ENCODE measurements at regions not wholly inside any gene's neighbourhood (a gene's known extent, or its start where the extent isn't known, plus 50 kb on each side); places are given as distances from the start of the nearest gene placed in this dataset.

DNA sequence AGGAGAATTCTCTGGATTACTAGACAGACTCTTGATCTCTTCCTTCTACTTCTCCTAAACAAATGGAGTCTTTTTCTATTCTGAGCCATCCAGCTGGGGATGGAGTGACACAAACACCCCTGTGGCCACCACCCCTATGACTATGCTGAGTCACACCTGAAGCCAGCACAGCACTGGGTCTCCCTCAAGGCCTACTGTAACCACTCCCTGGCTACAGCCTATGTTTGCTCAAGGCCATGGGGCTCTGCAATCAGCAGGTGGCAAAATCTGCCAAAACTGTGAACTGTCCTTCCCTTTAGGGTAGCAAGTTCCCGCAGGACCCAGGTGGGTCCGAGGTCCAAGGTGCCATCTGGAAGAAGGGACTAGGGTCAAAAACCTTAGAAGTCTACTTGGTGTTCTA, 132.3 kb downstream of the TINAG start:
- DNase-seq: no peak

DNA sequence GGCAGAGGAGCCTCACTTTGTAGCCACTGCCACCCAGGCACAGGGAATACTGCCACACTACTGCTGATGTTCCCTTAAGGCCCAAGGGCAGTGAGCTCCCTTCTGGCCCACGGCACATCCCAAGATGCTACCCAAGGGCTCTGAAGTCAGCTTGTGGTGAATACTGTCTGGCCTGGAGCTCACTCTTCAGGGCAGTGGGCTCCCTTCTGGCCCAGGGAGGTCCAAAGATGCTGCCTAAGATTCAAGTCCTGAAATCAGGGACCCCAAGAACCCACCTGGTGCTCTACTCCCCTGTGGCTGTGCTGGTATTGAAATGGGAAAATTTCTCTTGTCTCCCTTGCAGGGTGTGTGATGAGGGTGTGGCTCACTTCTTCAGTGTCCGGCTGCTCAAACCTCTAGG, 132.8 kb downstream of the TINAG start:
- no peak for DNase-seq

DNA sequence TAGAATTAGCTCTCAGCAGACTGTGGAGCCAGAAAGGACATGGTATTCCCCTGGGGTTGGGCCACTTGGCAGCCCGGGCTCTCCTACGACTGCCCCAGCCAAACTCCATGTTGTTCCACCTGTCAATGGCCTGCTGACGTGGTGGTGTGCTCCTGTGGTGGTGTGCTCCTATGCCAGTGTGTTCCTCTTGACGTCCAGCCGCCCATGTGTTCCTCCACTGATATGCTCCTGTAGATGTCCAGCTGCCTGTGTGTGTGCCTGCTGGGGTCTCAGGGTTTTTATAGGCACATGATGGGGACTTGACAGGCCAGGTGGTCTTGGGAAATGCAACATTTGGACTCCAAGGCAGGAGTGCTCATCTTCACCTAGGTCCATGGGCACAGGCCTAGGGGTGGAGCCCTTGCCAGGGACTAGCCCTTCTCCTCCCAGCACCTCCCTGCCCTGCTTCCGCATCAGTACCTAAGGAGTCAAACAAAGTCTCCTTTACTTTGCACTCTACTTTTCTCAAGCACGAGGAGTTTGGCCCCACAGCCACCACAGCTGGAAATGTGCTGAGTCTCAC, 133.5 kb downstream of the TINAG start:
- no peak for DNase-seq

DNA sequence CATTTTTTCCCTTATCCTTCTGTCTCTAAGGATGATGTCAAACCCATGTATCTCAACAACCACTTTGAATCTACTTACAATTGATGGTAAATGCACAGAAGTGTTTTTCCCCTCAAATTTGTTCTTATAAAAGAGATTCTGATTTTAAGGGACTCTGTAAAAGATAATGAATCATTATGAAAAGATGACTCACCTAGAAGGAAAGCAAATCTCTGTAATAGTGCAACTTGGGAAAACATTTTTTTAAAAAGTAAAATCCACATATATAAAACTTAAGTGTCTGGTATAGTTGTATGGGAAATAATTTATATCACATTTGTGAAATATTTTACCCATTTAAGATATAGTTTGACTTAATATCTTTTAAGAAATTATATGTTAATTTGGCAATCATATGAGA, 137.0 kb downstream of the TINAG start:
- DNase-seq: no peak

DNA sequence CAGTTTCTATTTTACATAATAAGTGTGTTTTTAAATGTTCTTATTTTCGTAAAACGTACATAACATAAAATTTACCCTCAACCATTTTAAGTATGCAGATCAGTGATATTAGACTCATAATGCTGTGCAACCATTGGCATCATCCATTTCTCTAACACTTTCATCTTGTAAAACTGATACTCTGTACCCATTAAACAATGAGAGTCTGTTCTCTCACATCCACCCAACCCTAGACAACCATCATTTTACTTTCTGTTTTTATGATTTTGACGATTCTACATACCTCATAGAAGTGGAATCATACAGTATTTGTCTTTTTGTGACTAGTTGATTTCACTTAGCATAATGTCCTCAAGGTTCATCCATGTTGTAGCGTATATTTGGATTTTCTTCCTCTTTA, 140.4 kb downstream of the TINAG start:
- no peak for DNase-seq

DNA sequence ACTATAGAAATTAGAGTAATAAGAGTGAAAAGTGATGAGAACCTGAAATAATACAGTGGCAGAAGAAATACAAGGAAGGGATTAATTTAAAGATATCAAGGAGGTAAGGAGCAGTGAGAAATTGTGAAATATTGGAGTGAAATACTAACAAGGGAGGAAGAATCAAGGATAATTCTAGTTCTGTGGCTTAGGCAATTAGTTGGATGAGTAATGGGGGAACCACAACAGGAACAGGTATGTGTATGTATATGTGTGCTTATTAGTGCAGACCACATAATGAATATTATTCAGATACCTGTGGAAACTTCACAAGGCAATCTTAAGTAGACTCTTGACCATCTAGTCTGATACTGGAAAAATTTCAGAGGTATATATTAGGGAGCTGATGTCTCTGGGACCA, 143.3 kb downstream of the TINAG start:
- no peak for DNase-seq

DNA sequence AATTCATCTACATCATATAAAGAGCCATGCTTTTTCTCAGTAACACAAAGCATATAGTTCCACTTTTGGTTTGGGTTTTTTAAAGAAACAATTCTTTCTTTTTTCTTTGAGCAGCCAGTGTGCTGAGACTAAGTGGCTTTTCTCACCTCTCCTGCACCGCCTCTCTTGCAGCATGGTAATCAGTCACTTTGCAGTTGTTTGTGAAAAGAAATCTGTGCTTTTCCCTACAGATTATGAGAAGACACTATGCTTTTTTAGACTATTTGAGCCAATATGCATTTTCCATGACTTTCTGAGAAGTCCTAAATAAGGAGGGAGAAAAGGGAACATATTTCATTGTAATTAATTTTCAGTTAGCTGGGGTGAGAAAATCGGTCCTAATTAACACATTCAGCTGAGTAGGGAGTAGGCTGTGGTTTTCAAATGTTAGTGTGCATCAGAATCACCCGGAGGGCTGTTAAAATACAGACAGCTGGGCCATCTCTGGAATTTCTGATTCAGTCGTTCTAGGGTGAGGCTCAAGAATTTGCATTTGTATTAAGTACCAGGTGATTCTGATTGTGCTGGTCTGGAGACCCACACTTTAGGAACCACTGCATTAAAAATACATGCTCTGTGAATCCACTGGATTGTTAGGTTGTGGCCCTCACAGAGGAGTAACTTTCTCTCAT, 155.2 kb downstream of the TINAG start:
- no peak for DNase-seq

DNA sequence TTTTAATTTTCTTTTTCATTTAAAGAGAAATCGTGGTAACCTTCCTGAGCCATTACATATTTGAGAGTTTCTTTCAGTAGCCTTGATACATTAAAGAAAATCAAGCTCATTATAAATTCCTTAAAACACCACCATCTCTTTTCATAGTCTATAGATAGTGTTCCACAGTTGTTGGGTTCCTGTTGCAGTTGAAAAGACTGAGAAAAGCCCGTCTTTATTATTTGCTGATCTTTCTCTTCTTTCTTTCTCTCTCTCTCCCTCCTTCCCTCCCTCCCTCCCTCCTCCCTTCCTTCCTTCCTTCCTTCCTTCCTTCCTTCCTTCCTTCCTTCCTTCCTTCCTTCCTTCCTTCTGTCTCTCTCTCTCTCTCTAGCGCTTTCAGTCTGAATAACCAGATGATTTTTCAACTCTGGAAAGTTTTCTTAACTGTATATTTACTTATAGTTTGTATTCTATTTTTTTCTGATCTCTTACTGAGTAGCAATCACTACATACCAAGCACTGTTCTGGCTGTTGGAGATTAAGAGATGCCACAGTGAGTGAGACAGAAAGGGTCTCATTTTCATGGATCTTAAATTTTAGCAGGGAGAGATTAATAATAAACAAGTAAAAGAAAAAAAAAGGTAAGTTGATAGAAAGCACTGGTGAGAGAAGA, 157.5 kb downstream of the TINAG start:
- no peak for DNase-seq

DNA sequence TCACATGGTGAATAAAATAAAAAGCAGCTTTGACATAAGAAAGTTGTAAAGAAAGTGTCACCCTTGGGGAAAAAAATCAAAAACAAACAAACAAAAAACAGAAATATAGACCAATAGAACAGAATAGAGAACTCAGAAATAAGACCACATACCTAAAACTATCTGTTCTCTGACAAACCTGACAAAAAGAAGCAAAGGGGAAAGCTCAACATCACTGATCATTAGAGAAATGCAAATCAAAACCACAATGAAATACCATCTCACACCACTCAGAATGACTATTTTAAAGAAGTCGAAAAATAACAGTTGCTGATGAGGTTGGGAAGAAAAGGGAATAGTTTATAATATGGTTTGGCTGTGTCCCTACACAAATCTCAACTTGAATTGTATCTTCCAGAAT, 159.1 kb downstream of the TINAG start:
- DNase-seq: no peak

DNA sequence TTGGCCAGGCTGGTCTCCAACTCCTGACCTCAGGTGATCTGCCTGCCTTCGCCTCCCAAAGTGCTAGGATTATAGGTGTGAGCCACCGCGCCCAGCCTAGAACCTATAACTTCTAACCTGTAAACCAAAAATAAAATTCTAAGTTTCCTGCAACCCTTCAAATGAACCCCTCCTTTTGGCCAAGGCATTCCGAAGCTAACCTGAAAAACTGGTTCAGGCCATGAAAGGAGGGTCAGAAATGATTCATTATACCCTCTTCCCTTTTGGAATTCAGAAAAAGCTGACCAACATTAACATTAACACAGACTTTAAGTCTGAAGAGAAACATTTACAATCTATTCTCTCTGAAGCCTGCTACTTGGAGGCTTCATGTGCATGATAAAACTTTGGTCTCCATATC, 165.1 kb downstream of the TINAG start:
- no peak for DNase-seq

DNA sequence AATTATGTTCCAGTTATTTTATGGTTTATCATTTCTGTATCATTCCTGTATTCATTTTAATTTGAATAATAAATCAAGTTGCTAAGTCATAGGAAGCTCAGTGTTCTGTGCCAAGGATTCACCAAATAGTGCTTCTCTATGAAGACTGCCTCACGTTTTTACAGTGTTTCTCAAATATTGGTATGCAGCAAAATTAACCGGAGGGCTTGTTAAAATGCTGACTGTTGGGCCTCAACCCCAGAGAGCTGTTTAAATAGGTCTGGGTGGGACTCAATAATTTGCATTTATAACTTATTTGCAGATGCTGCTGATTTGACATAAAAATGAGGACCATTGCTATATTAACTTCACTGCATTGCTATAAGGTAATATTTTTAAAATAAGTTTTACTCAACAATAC, 166.7 kb downstream of the TINAG start:
- DNase-seq: no peak

DNA sequence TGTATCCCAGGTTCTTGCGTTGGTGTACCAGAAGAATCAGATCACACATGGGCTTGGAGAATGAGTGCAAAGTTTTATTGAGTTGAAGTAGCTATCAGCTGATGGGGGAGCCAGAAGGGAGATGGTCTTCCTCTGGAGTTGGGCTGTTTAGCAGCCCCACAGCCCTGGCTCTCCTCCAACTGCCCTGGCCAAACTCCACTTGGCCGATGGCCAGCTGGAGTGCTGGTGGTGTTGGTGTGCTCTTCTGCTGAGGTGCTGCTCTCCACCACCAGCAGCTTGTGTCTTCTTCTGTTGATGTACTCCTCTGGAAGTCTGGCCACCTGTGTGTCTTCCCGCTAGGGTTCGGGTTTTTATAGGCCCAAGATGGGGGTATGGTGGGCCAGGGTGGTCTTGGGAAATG, 172.8 kb downstream of the TINAG start:
- DNase-seq: no peak

DNA sequence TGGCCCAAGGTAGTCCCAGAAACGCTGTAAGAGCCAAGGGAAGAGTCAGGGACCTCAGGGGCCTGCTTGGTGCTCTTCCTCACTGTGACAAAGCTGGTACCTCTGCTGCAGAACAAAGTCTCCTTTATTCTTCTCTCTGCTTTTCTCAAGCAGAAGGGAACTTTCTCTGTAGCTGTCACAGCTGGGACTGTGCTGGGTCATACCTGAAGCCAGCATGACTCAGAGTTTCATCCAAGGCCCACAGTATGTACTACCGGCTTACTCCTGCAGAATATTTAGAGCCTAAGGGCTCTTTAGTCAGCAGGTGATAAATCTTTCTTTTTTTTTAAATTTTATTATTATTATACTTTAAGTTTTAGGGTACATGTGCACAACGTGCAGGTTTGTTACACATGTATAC, 183.2 kb downstream of the TINAG start:
- no peak for DNase-seq

DNA sequence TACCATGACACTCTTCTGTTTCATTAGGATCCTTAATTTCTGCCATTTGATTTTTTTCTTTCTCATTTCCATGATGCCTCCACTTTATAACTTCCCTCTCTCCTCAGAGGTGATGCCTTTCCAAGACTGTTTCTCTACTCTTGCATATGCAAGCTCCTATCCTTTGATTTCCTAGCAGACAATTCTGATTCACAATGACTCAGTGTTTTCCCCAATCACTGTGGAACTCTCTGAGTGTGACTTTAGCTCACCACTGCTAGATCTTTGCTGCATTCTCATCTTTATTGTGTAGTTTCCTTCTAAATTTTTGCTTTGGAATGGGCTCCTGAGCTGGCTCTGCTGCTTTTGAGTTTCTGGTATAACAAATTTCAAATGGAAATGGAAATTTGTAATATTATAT, 184.9 kb downstream of the TINAG start:
- DNase-seq: no peak

DNA sequence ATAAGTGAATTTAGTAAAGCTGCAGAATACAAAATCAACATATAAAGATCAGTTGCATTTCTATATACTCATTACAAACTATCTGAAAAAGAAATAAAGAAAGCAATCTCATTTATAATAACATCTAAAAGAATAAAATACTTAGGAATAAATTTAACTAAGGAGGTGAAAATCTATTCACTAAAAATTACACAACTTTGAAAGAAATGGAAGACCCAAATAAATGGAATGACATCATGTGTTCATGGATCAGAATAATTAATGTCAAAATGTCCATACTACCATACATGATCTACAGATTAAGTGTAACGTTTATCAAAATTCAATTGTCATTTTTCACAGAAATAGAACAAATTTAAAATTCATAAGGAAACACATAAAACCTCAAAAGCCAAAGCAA, 194.9 kb downstream of the TINAG start:
- no peak for DNase-seq

DNA sequence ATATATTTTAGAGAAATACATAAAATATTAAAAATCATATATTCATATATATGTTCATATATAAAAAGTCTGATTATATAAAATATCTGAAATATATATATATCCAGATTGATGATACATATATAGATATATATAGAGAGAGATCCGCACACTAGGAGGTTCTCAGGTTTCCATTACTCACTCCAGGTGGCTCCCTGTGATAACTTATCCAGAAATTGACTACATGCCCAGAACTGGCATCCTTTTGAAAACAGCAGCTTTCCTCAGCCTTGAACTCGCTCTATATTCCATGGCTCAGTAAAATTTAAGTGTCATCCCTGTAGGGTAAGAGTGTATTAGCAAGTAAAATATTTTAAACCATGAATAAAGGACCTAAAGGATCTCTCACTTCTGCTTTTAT, 206.8 kb downstream of the TINAG start:
- DNase-seq: no peak

DNA sequence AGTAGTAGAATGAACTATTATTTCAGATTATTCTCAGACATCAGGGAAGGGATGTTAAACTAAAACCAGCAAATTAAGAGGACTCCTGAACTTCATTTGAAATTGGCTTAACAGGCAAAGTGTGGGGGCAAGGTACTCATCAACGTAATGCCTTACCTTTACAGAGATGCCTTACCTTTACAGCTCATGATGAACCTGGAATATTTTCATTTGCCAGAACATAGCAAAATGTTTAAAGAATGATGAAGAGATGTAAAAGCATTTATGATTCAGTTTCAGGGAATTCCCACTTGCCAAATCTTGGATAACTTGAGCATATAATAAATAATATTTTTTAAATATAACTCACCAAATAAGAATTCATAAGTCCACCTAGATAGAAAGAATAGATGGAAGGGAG, 207.5 kb downstream of the TINAG start:
- DNase-seq: no peak

DNA sequence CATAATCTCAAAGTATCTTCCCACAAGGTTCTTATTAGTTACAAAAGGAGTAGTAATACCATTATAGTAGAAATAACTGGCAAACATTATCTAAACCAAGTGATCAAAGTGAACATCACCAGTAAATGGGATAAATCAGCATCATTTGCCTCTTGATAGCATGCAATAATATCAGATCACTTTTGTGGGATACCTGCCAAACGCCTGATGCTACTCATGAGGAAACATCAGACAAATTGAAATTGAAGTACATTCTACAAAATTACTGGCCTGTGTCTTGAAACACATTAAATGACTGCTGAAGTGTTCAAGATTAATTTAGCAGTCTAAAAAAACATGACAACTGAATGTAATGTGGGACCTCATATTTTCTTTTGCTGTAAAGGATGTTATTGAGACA, 208.1 kb downstream of the TINAG start:
- DNase-seq: no peak

DNA sequence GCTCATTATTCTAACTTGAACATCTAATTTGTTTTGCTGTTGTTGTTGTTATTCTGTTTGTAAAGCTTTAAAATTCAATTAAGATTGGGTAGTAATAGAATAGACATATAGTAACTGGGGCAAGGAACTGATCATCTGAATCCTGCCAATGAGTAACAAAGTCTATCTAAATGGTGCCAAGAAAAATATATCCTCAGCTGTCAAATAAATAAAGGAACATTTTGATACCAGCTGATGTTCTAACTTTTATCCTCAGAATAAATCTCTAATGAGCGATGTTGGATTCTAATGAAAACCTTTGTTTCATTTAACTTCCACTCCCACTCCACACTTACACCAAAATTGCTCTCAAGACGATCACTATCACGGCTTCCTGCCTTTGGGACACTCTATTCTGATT, 210.9 kb downstream of the TINAG start:
- no peak for DNase-seq

DNA sequence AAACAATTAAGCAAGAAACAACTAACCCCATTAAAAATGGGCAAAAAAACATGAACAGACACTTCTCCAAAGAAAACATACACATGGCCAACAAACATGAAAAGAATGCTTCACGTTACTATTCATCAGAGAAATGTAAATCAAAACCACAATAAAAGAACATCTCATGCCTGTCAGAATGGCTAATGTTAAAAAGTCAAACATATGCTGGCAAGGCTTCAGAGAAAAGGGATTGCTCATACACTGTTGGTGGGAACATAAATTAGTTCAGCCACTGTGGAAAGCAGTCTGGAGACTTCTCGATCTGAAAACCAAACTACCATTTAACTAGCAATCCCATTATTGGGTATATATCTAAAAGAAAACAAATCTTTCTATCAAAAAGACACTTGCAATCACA, 217.5 kb downstream of the TINAG start:
- DNase-seq: no peak

DNA sequence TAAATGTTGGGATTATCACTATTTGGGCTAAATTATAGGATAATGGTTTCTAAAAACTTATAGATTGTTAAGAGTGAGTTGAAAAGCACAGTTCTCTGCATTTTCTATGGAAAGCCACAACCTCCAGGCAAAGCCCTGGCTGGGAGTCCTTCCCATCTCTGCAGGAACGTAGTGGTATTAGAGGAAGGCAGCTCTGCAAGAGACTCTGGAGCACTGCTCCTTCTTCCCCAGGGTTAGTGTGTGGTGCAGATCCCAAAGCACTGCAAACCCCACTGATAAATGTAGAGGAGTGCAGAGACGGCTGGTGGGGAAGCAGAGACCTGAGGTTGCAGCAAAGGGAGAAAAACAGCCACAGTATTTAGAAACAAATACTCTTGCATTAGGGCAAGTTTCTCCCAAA, 225.3 kb downstream of the TINAG start:
- DNase-seq: no peak

DNA sequence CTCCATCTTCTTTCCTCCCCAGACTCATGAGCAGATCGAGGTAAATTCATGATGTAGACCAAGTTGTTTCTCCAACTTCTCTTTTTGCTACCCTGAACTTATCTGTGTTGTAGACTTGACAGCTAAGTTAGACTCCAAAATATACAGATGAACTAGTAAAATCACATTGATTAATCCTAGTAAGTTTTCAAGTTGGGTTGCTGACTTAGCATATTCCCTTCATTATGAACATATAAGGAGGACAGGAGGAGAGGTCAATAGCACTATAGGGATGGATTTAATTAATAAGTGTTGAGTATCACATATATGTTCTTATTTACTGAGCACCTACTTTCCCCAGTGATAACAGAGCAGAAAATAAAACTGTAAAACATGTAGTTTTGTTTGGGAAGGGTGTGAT, 227.3 kb downstream of the TINAG start:
- DNase-seq: no peak

DNA sequence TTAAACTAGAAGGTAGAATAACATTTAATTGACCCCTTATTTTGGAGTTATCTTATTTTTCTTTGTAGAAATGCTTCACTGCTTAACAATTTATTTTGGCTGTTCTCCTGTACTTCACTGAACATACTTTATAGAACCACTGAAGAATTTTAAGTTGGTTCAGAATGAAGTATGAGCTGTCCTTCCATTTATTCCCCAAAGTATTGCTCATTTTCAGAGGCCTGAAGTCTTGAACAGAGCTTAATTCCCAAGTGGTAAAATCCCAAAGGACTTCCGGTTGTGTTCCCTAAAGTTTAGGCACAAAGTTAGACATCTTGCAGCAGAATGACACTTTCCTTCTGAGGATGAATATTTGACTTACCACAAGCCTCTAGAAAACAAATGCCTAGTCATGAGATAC, 233.3 kb downstream of the TINAG start:
- DNase-seq: no peak

DNA sequence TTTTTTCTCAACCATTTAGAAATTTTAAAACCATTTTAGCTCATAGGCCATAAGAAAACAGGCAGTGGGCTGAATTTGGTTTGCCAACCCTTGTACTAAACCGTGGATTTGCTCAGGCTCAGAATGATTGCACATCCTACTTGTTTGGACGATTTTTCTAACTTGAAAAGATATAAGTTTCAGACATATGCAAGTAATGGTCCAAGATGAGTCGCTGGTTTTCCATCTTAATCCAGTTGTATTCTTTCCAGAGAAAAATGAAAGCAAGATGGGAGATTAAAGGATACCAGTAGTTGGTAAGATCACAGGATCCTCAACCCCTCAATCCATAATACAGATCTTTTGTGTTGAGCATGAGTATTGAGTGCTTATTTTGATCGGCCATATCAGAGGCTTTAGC, 250.9 kb downstream of the TINAG start:
- DNase-seq: no peak
